HepG2 (cell line): ENCODE measurements at regions not wholly inside any gene's neighbourhood (a gene's known extent, or its start where the extent isn't known, plus 50 kb on each side); places are given as distances from the start of the nearest gene placed in this dataset.

Source experiments
- ATAC-seq: fragments of 200-7000 bp; cut with Tn5 transposase; 3 replicates; pipeline ENCODE4 v1.9.1; 2020; ENCODE audit warnings: mild to moderate bottlenecking, moderate library complexity
- BruUV-seq: library from RNA; stranded (reverse); fragments of 400-500 nt; replicated peaks from 2 replicates; lab custom pipeline; 2021; lab: Mats Ljungman, UMichigan
- CTCF ChIA-PET: fragments of 300-600 bp; formaldehyde crosslinking; extraction: SDS; loops from one replicate; lab custom pipeline; 2021; ENCODE audit warnings: low total read pairs, inconsistent platforms, low intra/inter-chr PET ratio; lab: Yijun Ruan, JAX
- POLR2A ChIA-PET: fragments of 350-600 bp; sonication (Branson Sonifier 250); formaldehyde crosslinking; loops from one replicate; lab custom pipeline; 2020; ENCODE audit warnings: antibody characterized with exemption, inconsistent platforms; lab: Yijun Ruan, JAX
- DNase-seq: peaks from one replicate; pipeline ENCODE4 v3.0.0-alpha.2; 2015; ENCODE audit warnings: low spot score
- FAIRE-seq: peaks from 3 replicates; lab custom pipeline; 2011; peaks lifted over from hg19 to GRCh38; lab: Jason Lieb, UNC
- H2AFZ ChIP-seq: one replicate; pipeline ENCODE4 v1.6.1; 2011; ENCODE audit warnings: low read length, inconsistent platforms
- H3K27ac ChIP-seq: fragments of 300-600 bp; 3 replicates; pipeline ENCODE4 v1.8.0; 2011; ENCODE audit warnings: mixed run types, mild to moderate bottlenecking, mixed read lengths, low read length, inconsistent platforms; ENCODE audit not compliant: insufficient read depth; ENCODE audit errors: extremely low read length
- H3K27me3 ChIP-seq, 2 experiments: fragments of 200-600 bp in 1 of 2; 2 replicates in 1 of 2; 3 replicates in 1 of 2; pipeline versions ENCODE4 v1.6.0 to v1.8.0; 2011; ENCODE audit warnings: low read length in 2 of 2, mild to moderate bottlenecking in 2 of 2, moderate library complexity in 2 of 2, inconsistent platforms in 1 of 2; ENCODE audit not compliant: insufficient read depth in 2 of 2, control insufficient read depth in 1 of 2
- H3K36me3 ChIP-seq, 2 experiments: fragments of 200-600 bp in 1 of 2; replicated peaks in 1 of 2; 2 replicates in 1 of 2; 3 replicates in 1 of 2; pipeline versions ENCODE4 v1.5.1 to v1.8.0; 2011; ENCODE audit warnings: low read length in 2 of 2, inconsistent platforms in 1 of 2; ENCODE audit not compliant: insufficient read depth in 2 of 2, control insufficient read depth in 1 of 2
- H3K4me1 ChIP-seq: 2 replicates; pipeline ENCODE4 v1.5.1; 2012; ENCODE audit warnings: low read length, inconsistent platforms; ENCODE audit not compliant: insufficient read depth
- H3K4me2 ChIP-seq: 2 replicates; pipeline ENCODE4 v1.6.0; 2011; ENCODE audit warnings: low read depth, low read length, inconsistent platforms
- H3K4me3 ChIP-seq, 3 experiments: fragments of 200-600 bp in 1 of 3; sonication (generic), shearing (Covaris generic) in 1 of 3; replicated peaks in 1 of 3; 2 replicates each; pipeline ENCODE4 v1.5.1; 2011 to 2016; ENCODE audit warnings: low read length in 3 of 3, inconsistent platforms in 2 of 3, low read depth in 2 of 3, mild to moderate bottlenecking in 2 of 3, control low read depth in 1 of 3, mixed read lengths in 1 of 3; ENCODE audit not compliant: insufficient read depth in 1 of 3
- H3K79me2 ChIP-seq: one replicate; pipeline ENCODE4 v1.6.1; 2011; ENCODE audit warnings: low read length, inconsistent platforms; ENCODE audit not compliant: insufficient read depth
- H3K9ac ChIP-seq: 2 replicates; pipeline ENCODE4 v1.6.0; 2011; ENCODE audit warnings: mild to moderate bottlenecking, low read depth, low read length, inconsistent platforms; ENCODE audit not compliant: insufficient read depth
- H3K9me3 ChIP-seq: 2 replicates; pipeline ENCODE4 v1.5.1; 2012; ENCODE audit warnings: mild to moderate bottlenecking, low read length
- H4K20me1 ChIP-seq: 2 replicates; pipeline ENCODE4 v1.6.0; 2011; ENCODE audit warnings: inconsistent platforms, mild to moderate bottlenecking, low read length, moderate library complexity; ENCODE audit not compliant: insufficient read depth
- ADNP ChIP-seq: sonication (generic); formaldehyde crosslinking; IDR thresholded peaks from 2 replicates; pipeline ENCODE4 v1.4.0; 2020; ENCODE audit warnings: missing genetic modification reagents
- AHDC1 ChIP-seq: sonication (generic); formaldehyde crosslinking; IDR thresholded peaks from 2 replicates; pipeline ENCODE4 v1.5.1; 2020; ENCODE audit warnings: mild to moderate bottlenecking, missing genetic modification reagents, borderline replicate concordance
- DRAP1 ChIP-seq: IDR thresholded peaks from 2 replicates; pipeline ENCODE4 v1.6.1; 2016; ENCODE audit warnings: missing genetic modification reagents, missing compliant biosample characterization
- ETV6 ChIP-seq: sonication (generic); formaldehyde crosslinking; conservative IDR thresholded peaks from 2 replicates; pipeline ENCODE4 v1.4.0; 2020; ENCODE audit warnings: missing genetic modification reagents
- FOXC1 ChIP-seq: sonication (generic); formaldehyde crosslinking; IDR thresholded peaks from 2 replicates; pipeline ENCODE4 v1.8.0; 2022; ENCODE audit warnings: mild to moderate bottlenecking, missing genetic modification reagents, borderline replicate concordance
- MTF1 ChIP-seq: sonication (generic); formaldehyde crosslinking; IDR thresholded peaks from 2 replicates; pipeline ENCODE4 v1.5.0; 2020; ENCODE audit warnings: missing genetic modification reagents
- PHF5A ChIP-seq: IDR thresholded peaks from one replicate; pipeline ENCODE4 v1.6.1; 2018; ENCODE audit warnings: low read depth, missing genetic modification reagents; ENCODE audit not compliant: unreplicated experiment
- PRMT3 ChIP-seq: sonication (generic); formaldehyde crosslinking; IDR thresholded peaks from 2 replicates; pipeline ENCODE4 v1.8.1; 2022; ENCODE audit warnings: low read depth, mild to moderate bottlenecking, moderate library complexity, missing genetic modification reagents, borderline replicate concordance
- SMAD1 ChIP-seq: sonication (generic); formaldehyde crosslinking; IDR thresholded peaks from 2 replicates; pipeline ENCODE4 v1.4.0; 2020; ENCODE audit warnings: missing genetic modification reagents, low read depth, mild to moderate bottlenecking, borderline replicate concordance
- TRAFD1 ChIP-seq: sonication (generic); formaldehyde crosslinking; IDR thresholded peaks from 2 replicates; pipeline ENCODE4 v1.5.1; 2020; ENCODE audit warnings: missing genetic modification reagents, mild to moderate bottlenecking, borderline replicate concordance
- ZFP36 ChIP-seq: fragments of 150-350 bp; IDR thresholded peaks from 2 replicates; pipeline ENCODE4 v1.6.1; 2018; ENCODE audit warnings: borderline replicate concordance, low read length, low read depth; ENCODE audit not compliant: partially characterized antibody
- WGBS: methylation state at CpG from one replicate; pipeline ENCODE4 v1.1.6; 2017; ENCODE audit warnings: low lambda C conversion rate; 5-methylcytosine and 5-hydroxymethylcytosine counted together
- in situ Hi-C: cut with HindIII; loops from 2 replicates; pipeline ENCODE4 v1.10.0; 2017; ENCODE audit warnings: low pct_unique_long_range_greater_than_20kb; ENCODE audit not compliant: extremely low pct_ligation_motif_present
- intact Hi-C: fragments of 100-400 bp; cut with micrococcal nuclease; formaldehyde crosslinking; loops from one replicate; pipeline ENCODE4 v1.10.0; 2022; ENCODE audit not compliant: unreplicated experiment

- Histone ChIP-seq H3K36me3 (no peaks in the 10 kb centered on the region), H3K79me2 (no peaks in the 10 kb centered on the region), H3K9ac (no peak overlapping the region), H3K9me3 (no peaks in the 10 kb centered on the region), H3K27me3 (no peaks in the 10 kb centered on the region), H3K4me2 (no peak overlapping the region), H3K27ac (no peak overlapping the region), H4K20me1 (no peaks in the 10 kb centered on the region), H3K4me1 (no peaks in the 10 kb centered on the region), H2AFZ (no peak overlapping the region), H3K4me3 (no peak overlapping the region)
- no peak for TF ChIP-seq AHDC1
- no peak for TF ChIP-seq MTF1 (CRISPR knock-in tag)
- no peak for TF ChIP-seq PHF5A (CRISPR knock-in tag)
- no peak for TF ChIP-seq PRMT3 (CRISPR knock-in tag)
- no peak for TF ChIP-seq FOXC1 (CRISPR knock-in tag)
- no peak for TF ChIP-seq ETV6
- TF ChIP-seq TRAFD1: no peak
- TF ChIP-seq SMAD1 (CRISPR knock-in tag): no peak
- no peak for TF ChIP-seq ZFP36
- TF ChIP-seq DRAP1 (CRISPR knock-in tag): no peak
- TF ChIP-seq ADNP (CRISPR knock-in tag): no peak
- BruUV-seq: no TSS peak
- intact Hi-C loops: no loop called here
- FAIRE-seq (no peak), ATAC-seq (no peak), DNase-seq (no peak)
- POLR2A ChIA-PET: no interaction called here
- in situ Hi-C loops: no loop called here
- CTCF ChIA-PET: no interaction called here
- WGBS: 53% methylated on average over 4 of the region's 4 CpGs
Observed at GRCh38 chr2:16264931-16265540, 324.7 kb downstream of the MYCN start.
